Fibroblast of skin of left biceps (primary cell): ENCODE measurements at regions not wholly inside any gene's neighbourhood (a gene's known extent, or its start where the extent isn't known, plus 50 kb on each side); places are given as distances from the start of the nearest gene placed in this dataset.

Source experiments
- DNase-seq, 2 experiments: peaks; one replicate each; pipeline ENCODE4 v3.0.0-alpha.2; 2013; ENCODE audit warnings: low read depth in 2 of 2

DNA sequence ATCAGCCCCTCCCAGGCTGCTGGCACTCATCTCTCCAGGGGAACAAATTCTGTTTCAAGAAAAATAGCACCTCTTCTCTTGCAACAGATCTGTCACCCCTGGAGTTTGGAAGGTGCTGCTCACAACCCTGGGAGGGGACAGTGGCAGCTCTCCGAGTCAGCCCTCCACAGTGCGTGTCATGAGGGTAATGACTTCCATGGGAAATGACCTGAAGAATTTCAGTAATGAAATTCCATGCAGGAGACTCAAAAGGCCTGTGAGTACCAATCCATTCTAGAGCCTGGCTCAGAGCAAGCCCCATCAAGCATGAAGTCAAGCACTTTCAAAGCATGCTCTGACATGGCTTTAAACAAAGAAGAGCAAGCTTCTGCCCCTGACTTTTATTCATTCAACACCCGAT lies 276.3 kb upstream of the PARD3B start:
- DNase-seq, result no peak

DNA sequence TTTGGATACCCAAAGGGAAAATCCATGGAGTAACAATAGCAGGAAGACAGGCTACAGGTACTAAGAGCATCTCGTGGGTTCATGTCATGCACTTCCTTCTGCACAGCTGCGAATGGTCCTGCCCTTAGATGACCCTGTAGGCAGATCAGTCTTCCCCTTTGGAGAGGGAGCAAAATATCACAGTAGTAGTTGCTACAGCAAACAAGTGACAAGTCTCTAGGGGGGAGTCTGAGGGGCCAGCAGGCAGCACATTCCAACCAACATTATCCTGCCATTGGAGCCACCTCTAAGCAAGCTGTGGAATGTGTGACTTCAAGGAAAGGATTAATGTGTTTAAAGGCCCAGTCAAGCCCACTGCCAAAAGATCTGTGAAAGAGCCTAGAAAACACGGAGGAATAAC lies 273.2 kb upstream of the PARD3B start:
- no peak for DNase-seq

DNA sequence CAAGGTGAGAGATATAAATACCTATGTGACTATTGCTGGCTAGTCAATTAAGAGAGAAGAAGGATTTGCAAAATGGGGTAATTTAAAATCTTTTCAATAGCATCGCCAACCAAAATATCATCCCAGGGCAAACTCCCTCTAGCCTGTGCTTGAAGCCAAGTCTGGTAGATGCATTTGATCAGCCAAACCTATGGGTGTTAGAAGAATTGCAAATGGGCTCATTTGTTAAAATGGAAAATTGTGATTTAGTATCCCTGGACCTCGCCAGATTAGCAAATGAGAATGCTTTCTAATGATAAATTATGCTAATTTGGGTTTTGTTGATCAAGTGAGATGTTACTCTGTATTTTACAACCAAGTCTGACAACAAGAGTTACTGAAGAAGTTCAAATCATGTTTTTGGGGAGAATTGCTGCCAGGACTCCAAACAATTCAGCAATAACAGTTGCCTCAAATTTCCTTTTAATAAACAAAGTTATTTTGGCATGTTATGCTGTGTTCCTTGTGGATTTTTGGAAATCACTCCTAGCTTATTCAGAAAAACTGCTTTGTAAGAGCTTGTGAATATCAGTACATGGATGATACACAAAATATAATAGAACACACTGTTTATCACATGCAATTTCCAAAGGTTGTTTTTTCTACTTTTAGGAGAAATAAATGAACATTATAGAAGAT lies 272.5 kb upstream of the PARD3B start:
- no peak for DNase-seq

DNA sequence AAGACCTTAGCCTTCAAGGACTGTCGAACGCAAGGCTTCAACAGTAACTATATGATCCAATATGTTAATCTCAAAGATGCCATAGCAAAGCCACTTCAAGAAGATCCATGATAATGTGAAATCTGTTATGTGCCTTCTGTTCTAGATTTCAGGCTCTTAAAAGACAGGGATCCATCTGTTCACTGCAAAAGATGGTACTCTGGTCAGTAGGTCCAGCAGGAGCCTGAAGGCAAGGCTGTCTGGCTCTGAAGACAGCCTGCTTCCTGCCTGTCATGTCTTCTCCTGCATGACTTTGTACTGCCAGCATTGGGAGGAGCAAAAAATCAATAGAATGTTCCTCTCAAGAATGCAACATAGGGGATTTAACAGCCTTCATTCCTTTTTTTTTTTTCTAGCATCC lies 270.8 kb upstream of the PARD3B start:
- no peak for DNase-seq

DNA sequence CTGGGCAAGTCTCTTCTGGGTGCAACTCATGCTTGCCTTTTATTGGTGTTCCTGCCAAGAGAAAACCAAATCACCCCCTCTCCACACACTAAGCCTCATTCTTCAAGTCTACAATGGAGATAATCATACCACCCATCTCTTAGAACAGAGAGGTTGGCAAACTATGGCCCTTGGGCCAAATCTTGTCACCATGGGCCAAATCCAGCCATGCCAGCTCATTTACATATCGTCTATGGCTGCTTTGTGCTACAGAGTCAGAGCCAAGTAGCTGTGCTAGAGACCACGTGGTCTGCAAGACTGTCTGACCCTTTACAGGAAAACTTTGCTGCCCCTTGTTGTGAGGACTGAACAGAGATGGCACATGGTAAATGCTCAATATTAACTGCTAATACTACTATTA lies 270.3 kb upstream of the PARD3B start:
- DNase-seq, result no peak

DNA sequence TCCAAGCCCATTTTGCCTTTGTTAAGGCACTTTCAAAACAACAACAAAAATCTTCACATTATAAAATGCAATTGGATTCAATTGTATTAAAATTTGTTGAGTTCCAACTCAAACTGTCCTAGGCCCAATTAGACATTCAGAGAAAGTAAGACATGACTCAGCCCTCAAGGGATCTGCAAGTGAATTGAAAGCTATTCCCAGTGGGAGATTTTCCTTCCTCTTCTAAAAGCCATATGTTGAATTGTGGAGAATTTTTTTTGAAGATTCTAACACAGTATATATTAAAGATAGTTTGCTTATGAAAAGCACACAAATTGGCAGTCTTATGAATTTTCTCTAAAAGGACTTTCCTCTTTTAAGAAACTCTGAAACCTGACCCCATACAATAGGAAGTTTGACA lies 268.0 kb upstream of the PARD3B start:
- no peak for DNase-seq

DNA sequence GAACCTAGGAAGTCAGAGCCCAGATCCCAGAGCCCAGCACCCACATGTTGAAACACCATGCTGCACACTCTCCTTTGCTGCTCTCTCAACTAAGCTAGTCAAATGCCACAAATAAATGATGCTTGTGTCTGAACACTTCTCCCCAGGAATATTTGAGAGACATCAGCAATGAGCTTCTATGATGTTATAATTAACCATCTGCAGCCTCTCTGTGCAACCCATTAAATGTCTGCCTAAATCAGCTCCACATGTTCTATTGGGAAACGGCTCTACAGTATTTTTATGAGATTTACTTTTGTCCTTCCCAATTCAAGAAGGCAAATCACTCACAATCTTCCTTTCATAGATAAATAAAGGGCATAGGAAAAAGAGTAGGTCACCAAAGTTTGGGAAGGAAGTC lies 266.8 kb upstream of the PARD3B start:
- DNase-seq, result no peak

DNA sequence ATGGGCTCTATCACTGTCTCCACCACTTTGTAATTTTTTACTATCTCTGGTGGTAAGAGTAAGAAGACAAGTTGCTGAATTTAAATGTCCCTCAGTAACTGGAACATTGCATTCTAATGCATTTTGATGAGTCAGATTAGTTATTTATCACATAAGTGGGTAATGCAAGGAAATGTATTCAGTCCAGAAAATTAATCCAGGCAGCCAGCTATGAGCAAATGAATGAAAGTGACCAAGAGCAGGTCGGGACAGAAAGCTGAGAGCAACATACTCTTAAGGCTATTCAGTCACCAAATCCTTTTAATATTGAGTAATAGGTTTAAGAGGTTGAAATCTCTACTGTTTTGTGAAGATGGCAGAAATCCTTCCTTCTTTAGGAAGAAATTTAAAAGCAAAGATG lies 265.5 kb upstream of the PARD3B start:
- no peak for DNase-seq

DNA sequence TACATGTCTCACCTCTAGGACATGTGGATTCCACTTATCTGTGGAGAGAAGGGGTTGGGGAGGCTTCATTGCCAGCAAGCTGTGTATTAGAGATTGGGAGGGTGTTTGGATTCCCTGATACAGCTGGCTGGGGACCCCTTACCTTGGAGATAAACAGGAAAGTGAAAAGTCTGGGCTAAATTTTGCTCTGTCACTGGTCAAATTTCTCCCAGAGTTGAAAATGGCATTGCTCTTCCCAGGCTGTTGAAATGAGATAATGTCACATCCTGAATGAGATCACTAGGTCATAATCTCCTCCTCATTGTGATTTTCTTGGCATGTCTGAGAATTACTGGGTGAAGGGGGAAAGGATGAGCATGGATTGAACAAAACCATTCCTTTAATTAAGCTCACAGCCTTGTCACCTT lies 265.0 kb upstream of the PARD3B start:
- DNase-seq, result no peak

DNA sequence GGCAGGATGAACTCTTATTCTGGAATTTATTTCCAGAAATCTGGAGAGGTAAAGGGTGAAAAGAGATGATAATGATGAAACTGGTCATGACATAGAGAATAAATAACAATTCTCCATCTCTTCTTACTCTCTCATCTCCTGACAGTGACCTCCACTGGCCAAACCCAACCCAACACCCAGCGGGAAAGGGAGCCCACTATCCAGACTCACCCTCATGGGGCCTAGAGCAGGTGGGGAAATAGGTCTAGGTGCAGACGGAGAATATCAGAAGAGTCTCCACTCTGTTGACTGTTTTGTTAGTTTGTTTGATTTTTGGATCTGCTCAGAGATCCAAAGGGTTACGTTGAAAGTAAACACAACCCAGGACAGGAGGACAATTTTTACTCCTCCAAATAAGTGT lies 263.2 kb upstream of the PARD3B start:
- no peak for DNase-seq

DNA sequence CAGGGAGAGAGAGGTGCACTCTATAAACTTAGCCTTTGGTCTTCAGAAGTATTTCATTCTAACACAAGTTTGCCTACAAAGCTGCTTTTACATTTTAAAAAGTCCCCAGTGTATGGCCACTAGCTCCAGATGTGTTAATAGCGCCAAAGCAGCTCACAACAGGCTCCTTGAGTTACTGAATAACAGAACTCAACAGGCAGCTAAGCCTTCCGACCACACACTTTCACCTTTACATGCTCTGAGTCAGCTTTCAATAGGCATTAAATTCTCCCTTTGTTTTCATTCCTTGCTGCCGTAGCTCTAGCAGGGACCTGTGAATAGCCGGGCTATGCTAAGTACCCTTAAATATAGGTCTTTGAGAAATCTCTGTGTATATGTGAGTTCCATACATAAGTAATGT lies 262.8 kb upstream of the PARD3B start:
- no peak for DNase-seq

DNA sequence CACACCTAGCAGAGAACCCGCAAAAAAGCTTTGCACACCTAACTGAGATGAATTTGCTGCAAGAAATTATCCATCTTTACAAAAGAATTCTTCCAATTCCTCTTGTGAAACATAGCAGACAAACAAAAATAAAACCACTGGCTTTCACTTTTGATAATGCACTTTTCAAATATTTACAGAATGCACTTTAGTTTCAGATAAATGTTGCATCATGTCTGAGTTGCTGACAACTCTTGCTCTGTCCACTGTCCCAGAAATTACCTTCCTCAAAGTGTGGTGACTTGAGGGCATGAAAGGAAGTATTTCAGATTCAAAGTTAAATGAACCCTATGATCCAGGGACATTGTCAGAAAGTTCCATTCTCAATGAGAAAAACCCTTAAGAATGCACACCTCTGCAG lies 256.2 kb upstream of the PARD3B start:
- no peak for DNase-seq

DNA sequence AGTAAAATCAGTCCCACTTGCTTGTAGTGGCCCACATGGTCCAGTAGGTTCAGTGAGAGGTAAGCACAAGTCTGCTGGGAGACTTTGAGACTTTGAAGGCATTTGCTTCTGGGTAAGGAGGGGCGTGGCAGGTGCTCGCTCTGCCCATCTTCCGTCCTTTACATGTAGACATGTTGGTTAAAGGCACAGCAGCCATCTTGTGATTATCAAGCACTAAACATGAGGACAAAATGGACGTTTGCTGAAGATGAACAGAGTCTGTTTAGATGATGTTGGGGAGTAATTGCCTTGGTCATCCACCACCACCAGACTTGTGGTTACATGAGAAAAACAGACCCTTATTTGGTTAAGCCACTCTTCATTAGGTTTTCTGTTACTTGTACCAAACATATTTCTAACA lies 252.8 kb upstream of the PARD3B start:
- no peak for DNase-seq

DNA sequence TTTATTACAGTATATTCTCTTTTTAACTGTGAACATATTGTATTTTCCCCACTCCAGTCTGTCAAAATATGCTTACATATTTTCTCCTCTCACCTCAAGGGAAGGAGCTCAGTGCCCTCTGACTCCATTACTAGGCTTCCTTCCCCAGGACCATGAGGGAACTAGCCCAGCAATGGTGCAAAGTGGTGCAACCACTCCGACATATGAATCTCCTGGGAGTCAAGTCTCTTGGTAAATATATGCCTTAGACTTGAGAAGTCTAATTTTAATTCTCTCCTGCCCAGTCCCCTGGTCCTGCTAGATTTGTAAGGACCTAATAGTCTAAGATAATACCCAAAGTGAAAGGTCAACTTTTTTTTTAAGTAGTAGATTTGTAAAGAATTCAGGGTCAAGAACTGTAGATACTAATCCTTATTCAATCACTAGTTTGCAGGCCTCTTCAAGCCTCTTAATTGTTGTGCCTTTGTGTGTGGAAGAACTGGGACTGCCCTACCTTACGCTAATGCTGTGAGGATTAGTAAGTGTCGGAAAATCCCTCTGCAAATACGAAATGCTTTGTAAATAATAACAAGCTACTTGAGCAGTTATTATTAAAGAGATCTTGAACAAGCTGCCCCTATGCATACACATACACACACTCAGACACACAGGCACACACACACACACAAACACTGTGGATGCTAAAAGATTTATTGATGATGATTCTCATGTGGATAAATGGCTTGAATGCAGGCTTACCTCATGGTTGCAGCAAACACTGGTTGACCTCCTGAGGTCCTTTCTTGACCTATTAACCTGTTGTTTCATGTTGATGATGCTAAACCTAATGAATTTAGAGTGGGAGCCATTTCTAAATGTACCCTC lies 251.2 kb upstream of the PARD3B start:
- no peak for DNase-seq

DNA sequence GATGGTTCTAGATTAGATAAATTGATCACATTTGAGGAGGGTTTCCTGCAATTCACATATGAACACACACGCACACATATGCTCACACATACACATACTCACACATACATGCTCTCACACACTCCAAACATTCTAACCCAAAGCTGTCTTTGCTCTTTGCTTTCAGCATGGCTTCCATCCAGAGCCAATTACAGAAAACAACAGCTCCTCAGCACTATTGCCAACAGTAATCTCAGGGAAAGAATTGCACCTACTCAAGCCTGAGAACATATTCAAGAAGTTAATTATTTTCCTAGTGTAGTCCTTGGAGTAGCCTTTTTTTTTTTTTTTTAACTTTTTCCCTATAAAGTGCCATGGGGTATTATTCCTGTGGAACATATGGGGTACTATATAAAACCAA lies 246.9 kb upstream of the PARD3B start:
- no peak for DNase-seq

DNA sequence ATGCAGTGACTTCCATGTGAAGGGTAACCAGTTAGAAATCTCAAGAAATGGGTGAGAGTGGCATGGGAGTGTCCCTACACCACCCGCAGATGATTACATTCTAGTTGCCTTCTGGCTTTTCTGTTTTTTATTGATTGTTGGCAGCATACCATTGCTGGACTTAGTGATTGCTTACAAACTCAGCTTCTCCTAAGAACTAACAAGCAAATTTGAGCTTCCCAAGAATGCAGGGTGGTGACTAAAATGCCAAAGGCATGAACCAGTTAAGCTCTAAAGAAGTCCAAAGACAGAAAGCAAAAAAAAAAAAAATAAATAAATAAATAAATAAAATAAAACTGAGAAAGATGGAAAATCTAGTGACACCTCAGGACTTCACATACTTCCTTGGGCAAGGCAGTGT lies 245.5 kb upstream of the PARD3B start:
- DNase-seq, result no peak

DNA sequence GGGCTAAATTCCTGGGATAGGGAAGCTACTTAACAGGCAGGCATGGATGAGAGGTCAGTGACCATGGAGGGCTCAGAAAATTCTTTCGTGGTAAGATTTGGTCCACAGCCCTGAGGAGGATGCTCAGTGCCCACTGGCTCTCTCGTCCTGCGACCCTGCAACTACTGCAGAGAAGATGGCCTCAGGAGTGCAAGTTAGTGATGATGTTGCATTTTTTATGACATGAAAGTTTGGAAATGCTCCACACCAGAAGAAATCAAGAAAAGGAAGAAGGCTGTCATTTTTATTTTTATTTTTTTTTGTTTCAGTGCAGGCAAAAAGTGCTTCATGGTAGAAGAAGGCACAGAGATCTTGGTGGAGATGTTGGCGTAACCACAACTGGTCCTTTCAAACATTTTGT lies 238.6 kb upstream of the PARD3B start:
- no peak for DNase-seq

DNA sequence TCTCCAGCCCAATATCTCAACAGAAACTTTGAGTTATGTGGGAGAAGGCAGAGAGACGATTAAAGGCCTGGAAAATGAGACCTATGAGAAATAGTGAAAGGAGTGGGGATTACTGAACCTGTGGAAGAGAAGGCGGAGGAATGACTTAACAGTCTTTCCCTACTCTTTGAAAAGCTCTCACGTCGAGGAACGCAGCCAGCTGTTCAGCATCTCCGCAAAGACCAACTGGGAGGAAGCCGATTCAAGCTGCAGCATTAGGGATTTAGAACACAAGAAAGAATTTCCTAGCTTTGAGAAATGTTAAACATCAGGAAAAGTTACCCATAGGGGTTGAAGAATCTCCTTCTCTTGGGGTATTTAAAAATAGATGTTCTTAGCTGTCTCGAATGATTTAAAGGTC lies 233.2 kb upstream of the PARD3B start:
- DNase-seq, result no peak

DNA sequence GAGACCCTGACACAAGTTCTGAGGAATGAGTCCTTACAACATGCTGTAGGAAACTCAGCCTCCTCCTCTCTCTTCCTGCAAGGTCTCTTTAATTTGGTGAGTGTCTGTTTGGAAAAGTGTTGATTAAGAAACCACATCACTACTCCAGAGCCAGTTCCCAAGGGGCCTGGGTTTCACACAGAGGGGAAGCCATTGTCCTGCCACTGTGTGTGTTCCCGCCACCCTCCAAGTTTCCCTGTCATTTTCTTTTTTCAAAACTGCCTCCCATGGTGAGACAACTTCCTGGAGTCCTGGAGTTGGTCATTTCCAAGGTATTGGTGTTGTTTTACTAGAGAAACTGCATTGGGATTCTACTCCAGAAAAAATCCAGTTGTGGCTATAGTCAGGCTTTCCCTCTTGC lies 232.0 kb upstream of the PARD3B start:
- no peak for DNase-seq

DNA sequence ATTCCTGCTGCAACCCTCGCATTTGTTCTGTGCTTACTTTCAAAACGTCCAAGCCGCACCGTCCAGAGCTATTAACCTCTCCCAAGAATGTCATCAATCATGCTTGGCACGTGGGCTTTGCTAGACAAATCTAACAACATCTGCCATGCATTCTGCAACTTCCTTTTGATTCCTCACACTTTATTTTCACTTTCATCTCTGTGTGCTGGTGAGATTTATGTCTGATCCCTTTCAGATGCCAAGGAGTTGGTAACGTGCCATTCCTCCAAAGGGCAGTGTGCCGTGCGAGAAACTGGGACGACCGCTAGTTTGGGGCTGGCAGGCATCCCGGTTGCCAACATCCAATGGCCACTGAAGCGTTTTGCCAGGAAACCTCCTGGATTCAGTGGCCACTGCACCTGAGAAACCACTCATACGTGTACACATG lies 230.0 kb upstream of the PARD3B start:
- no peak for DNase-seq

DNA sequence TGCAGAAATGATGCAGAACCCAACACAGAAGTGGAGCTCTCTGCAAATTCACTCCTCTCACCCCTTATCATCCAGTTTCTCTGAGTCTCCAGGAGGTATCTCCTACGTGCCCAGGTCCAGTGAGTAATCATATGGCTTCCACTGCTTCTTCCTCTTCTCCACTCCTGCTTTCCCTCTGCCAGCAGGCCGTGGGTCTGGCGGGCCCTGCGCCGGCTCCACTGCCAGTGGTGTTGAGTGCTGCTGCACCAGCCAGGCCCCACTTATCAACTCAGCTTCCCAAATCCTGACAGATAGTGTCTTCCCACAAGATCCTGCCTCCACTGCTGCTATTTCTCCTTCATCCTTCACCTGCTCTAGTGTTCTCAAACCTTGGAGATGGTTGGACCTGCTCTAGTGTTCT lies 227.6 kb upstream of the PARD3B start:
- no peak for DNase-seq

DNA sequence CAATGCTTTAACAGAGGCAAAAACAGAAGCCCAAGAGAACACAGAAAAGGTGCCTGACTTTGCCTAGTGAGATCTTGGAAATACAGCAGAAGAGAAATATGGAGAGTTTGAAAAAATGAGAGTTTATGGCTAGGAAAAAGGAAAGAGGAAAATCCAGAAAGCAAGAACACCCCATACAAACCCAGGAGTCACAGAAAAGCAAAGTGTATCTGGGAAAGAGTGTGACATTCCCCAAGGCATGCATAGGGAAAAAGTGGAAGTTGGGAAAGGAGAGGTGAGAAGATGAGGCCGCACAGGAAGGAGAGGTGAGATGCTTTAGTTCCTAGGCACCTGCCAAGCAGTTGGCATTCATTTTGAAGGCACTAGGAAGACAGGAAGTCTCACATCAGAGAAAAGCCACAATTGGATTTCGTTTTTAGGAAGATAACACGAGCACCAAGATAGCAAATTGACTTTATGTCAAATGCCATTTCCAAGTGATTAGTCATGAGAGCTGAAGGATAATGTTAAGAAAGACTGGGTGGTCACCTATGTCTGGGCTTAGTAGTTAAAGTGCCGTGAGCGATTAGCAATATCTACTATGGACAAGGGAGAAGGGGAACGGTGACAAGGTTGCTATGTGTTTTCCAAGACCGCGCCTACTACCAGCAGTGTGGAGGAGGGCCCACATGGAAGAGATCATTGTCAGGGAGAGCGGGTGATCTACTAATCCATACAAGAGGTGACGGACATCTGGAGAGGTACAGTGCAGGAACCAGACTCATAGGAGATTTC lies 224.1 kb upstream of the PARD3B start:
- no peak for DNase-seq
